ENCODE measurements at regions not wholly inside any gene's neighbourhood (a gene's known extent, or its start where the extent isn't known, plus 50 kb on each side); places are given as distances from the start of the nearest gene placed in this dataset.

DNA sequence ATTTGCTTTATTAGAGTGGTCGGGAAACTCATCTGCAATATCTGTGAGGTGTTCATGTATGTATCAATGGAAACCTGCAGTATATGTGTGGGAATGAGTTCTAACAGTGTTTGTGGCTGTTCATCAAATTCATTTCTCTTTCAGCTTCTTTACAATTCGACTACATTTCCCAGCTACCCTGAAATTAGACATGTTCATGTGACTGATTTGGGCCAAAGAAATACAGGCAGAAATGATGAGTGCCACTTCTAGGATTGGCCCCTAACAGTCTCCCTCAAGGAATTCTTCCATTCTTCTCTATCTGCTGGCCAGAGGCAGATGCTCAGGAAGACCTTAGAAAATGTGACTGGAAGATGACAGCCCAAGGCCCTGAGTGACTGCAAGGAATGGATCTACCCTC is 114.8 kb upstream of the WAC start:
- Histone ChIP-seq H3K4me1 (ENCODE audit: control insufficient read depth, extremely low read depth, insufficient read depth, low read length) (no peaks in the 10 kb centered on the region), H2AFZ (ENCODE audit: low read depth, low read length) (no peak overlapping the region), H3K27ac (ENCODE audit: insufficient read depth, low read depth, low read length) (no peak overlapping the region), H3K4me3 (replicated peaks in 1 of 3; ENCODE audit: insufficient read depth in 1 of 3, low read depth in 1 of 3, low read length in 3 of 3) (no peak overlapping the region), H3K9ac (replicated peaks; ENCODE audit: extremely low read depth, insufficient read depth, low read length) (no peak overlapping the region), H4K20me1 (replicated peaks; ENCODE audit: control insufficient read depth, extremely low read depth, insufficient read depth, low read length) (no peaks in the 10 kb centered on the region), H3K27me3 (ENCODE audit: control insufficient read depth in 2 of 2, insufficient read depth in 2 of 2, low read length in 2 of 2) (peaks cover 0 to 3% of the 10 kb centered on the region in 2 experiments), H3K9me1 (replicated peaks; ENCODE audit: control insufficient read depth, extremely low read depth, insufficient read depth, low read length) (no peaks in the 10 kb centered on the region), H3K36me3 (ENCODE audit: control insufficient read depth in 2 of 2, extremely low read depth in 1 of 2, insufficient read depth in 2 of 2, low read length in 2 of 2) (no peaks in the 10 kb centered on the region), H3K79me2 (ENCODE audit: control insufficient read depth, insufficient read depth, low read length) (no peaks in the 10 kb centered on the region), H3K9me3 (replicated peaks; ENCODE audit: control insufficient read depth, insufficient read depth, low read length) (no peaks in the 10 kb centered on the region), H3K4me2 (ENCODE audit: insufficient read depth, low read length) (no peak overlapping the region)
- DNase-seq (ENCODE audit: low read depth, low spot score) = no peak
- intact Hi-C loops (cut with micrococcal nuclease) (no loop called here), dilution Hi-C loops (cut with MboI; ENCODE audit: extremely low pct_ligation_motif_present, low sequenced_read_pairs) (no loop called here)
- TF ChIP-seq, protein P1, sequence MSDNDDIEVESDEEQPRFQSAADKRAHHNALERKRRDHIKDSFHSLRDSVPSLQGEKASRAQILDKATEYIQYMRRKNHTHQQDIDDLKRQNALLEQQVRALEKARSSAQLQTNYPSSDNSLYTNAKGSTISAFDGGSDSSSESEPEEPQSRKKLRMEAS (IDR thresholded peaks at IDR 0.05; ENCODE audit: insufficient read depth, insufficient read length) = no peak
- no peak for TF ChIP-seq FOS (IDR thresholded peaks at IDR 0.05; ENCODE audit: borderline replicate concordance, insufficient read depth, low read length)
- TF ChIP-seq, protein P2, sequence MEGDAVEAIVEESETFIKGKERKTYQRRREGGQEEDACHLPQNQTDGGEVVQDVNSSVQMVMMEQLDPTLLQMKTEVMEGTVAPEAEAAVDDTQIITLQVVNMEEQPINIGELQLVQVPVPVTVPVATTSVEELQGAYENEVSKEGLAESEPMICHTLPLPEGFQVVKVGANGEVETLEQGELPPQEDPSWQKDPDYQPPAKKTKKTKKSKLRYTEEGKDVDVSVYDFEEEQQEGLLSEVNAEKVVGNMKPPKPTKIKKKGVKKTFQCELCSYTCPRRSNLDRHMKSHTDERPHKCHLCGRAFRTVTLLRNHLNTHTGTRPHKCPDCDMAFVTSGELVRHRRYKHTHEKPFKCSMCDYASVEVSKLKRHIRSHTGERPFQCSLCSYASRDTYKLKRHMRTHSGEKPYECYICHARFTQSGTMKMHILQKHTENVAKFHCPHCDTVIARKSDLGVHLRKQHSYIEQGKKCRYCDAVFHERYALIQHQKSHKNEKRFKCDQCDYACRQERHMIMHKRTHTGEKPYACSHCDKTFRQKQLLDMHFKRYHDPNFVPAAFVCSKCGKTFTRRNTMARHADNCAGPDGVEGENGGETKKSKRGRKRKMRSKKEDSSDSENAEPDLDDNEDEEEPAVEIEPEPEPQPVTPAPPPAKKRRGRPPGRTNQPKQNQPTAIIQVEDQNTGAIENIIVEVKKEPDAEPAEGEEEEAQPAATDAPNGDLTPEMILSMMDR (IDR thresholded peaks at IDR 0.05; ENCODE audit: extremely low read depth in 1 of 2, insufficient read depth in 1 of 2, low read depth in 1 of 2, low read length in 2 of 2) = no peak
- TF ChIP-seq MYC (IDR thresholded peaks at IDR 0.05; ENCODE audit: low read depth, low read length) = no peak
- no peak for TF ChIP-seq POLR2AphosphoS5 (IDR thresholded peaks at IDR 0.05; ENCODE audit: insufficient read depth, low read depth, low read length)
- TF ChIP-seq JUN (IDR thresholded peaks at IDR 0.05; ENCODE audit: borderline replicate concordance, insufficient read depth, insufficient read length, low read depth) = no peak
- no peak for TF ChIP-seq GATA2 (IDR thresholded peaks at IDR 0.05; ENCODE audit: insufficient read depth, insufficient read length, low read depth, low read length)
- no peak for TF ChIP-seq EZH2 (IDR thresholded peaks at IDR 0.05; ENCODE audit: borderline replicate concordance, low read depth, low read length, severe bottlenecking)
- TF ChIP-seq POLR2A (IDR thresholded peaks at IDR 0.05; ENCODE audit: low read depth, low read length) = no peak
- ChIA-PET POLR2A (no interaction called here), CTCF (no interaction called here)
- FAIRE-seq = no peak
- no TSS peak for BruUV-seq (replicated peaks)
